ENCODE measurements at regions not wholly inside any gene's neighbourhood (a gene's known extent, or its start where the extent isn't known, plus 50 kb on each side); places are given as distances from the start of the nearest gene placed in this dataset.

DNA sequence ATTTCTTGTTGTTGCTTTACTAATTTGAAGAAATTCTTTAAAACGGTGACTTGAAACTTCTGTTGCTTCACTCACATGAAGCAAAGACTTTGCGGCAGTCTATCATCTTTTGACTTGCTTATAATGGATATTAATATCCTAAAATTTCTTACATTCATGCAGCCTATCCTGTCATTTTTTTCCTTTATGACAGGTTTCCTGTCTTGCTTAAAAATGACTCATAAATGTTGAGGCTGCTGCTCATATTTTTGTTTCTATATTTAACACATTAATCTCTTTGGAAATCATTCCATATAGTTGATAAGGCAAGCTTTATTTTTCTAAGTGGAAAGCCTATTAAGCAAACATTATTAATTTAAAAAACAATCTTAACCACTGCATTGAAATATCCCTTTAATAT lies 176.6 kb upstream of the GALNTL6 start:
- TF ChIP-seq, protein P1, sequence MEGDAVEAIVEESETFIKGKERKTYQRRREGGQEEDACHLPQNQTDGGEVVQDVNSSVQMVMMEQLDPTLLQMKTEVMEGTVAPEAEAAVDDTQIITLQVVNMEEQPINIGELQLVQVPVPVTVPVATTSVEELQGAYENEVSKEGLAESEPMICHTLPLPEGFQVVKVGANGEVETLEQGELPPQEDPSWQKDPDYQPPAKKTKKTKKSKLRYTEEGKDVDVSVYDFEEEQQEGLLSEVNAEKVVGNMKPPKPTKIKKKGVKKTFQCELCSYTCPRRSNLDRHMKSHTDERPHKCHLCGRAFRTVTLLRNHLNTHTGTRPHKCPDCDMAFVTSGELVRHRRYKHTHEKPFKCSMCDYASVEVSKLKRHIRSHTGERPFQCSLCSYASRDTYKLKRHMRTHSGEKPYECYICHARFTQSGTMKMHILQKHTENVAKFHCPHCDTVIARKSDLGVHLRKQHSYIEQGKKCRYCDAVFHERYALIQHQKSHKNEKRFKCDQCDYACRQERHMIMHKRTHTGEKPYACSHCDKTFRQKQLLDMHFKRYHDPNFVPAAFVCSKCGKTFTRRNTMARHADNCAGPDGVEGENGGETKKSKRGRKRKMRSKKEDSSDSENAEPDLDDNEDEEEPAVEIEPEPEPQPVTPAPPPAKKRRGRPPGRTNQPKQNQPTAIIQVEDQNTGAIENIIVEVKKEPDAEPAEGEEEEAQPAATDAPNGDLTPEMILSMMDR (IDR thresholded peaks at IDR 0.05 in 2 of 3, conservative IDR thresholded peaks at IDR 0.05 in 1 of 3; ENCODE audit: borderline replicate concordance in 1 of 3, insufficient read depth in 1 of 3, low read depth in 2 of 3, low read length in 2 of 3), result no peak
- TF ChIP-seq YY1 (IDR thresholded peaks at IDR 0.05; ENCODE audit: extremely low read depth, insufficient replicate concordance, low read depth, low read length) (no peak), RAD21 (IDR thresholded peaks at IDR 0.05; ENCODE audit: low read depth) (no peak), EZH2phosphoT487 (IDR thresholded peaks at IDR 0.05; ENCODE audit: borderline replicate concordance) (no peak), SP1 (IDR thresholded peaks at IDR 0.05; ENCODE audit: low read depth) (no peak), CBX3 (IDR thresholded peaks at IDR 0.05; ENCODE audit: low read depth) (no peak), TCF7L2 (IDR thresholded peaks at IDR 0.05; ENCODE audit: borderline replicate concordance, extremely low read depth, insufficient read depth, insufficient read length) (no peak), POLR2A (IDR thresholded peaks at IDR 0.05; ENCODE audit: borderline replicate concordance, extremely low read depth, insufficient read depth, insufficient read length) (no peak), JUND (IDR thresholded peaks at IDR 0.05) (no peak), POLR2AphosphoS5 (IDR thresholded peaks at IDR 0.05; ENCODE audit: low read depth, low read length) (no peak), SIN3A (IDR thresholded peaks at IDR 0.05; ENCODE audit: low read depth) (no peak), EZH2 (IDR thresholded peaks at IDR 0.05) (no peak)
- TF ChIP-seq, protein P2, sequence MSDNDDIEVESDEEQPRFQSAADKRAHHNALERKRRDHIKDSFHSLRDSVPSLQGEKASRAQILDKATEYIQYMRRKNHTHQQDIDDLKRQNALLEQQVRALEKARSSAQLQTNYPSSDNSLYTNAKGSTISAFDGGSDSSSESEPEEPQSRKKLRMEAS (IDR thresholded peaks at IDR 0.05), result no peak
